Ectodermal cell (in vitro differentiated cells): ENCODE measurements at regions not wholly inside any gene's neighbourhood (a gene's known extent, or its start where the extent isn't known, plus 50 kb on each side); places are given as distances from the start of the nearest gene placed in this dataset.

Experiments
- H3K27ac ChIP-seq: 2 replicates; pipeline ENCODE4 v1.7.0; 2013; ENCODE audit warnings: mild to moderate bottlenecking, low read depth, low read length; ENCODE audit not compliant: insufficient read depth, poor library complexity, severe bottlenecking
- H3K27me3 ChIP-seq: 2 replicates; pipeline ENCODE4 v1.7.0; 2013; ENCODE audit warnings: mild to moderate bottlenecking, low read length; ENCODE audit not compliant: insufficient read depth, control insufficient read depth, poor library complexity, severe bottlenecking
- H3K36me3 ChIP-seq: one replicate; pipeline ENCODE4 v1.7.0; 2013; ENCODE audit warnings: low read length; ENCODE audit not compliant: control insufficient read depth, insufficient read depth
- H3K4me1 ChIP-seq: one replicate; pipeline ENCODE4 v1.7.0; 2013; ENCODE audit warnings: low read length; ENCODE audit not compliant: control insufficient read depth, insufficient read depth
- H3K4me3 ChIP-seq: 2 replicates; pipeline ENCODE4 v1.7.0; 2013; ENCODE audit warnings: low read depth, low read length, control low read depth; ENCODE audit not compliant: insufficient read depth
- H3K9me3 ChIP-seq: 2 replicates; pipeline ENCODE4 v1.7.0; 2013; ENCODE audit warnings: mild to moderate bottlenecking, low read length, moderate library complexity; ENCODE audit not compliant: control insufficient read depth
- WGBS, 2 experiments: methylation state at CpG; one replicate each; pipeline ENCODE4 v1.1.7; 2013; ENCODE audit warnings: missing lambda C conversion rate in 2 of 2; 5-methylcytosine and 5-hydroxymethylcytosine counted together

DNA sequence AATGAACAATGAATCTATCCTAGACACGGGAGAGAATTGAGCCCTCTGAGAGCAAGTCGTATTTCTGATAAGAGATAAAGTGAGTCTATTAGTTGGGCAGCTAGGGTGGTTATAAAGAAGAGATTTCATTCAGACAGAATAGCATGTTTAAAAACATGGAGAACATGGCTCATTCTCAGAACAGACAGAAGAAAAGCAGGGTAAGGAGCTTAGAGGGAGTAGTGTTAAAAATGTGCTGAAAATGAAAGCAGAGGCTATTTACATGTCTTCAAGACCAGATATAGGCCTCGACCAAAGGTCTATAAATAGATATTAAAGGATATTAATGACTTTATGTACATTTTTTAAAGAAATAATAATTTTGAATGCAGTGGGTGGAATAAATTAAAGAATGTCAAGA, 149.5 kb downstream of the SLITRK1 start:
- 91 to 93% methylated on average over 2 of the region's 3 CpGs for WGBS, 2 experiments
- Histone ChIP-seq H3K27me3 (no peaks in the 10 kb centered on the region), H3K27ac (no peak overlapping the region), H3K4me3 (no peak overlapping the region), H3K9me3 (no peaks in the 10 kb centered on the region), H3K36me3 (no peaks in the 10 kb centered on the region), H3K4me1 (no peaks in the 10 kb centered on the region)

DNA sequence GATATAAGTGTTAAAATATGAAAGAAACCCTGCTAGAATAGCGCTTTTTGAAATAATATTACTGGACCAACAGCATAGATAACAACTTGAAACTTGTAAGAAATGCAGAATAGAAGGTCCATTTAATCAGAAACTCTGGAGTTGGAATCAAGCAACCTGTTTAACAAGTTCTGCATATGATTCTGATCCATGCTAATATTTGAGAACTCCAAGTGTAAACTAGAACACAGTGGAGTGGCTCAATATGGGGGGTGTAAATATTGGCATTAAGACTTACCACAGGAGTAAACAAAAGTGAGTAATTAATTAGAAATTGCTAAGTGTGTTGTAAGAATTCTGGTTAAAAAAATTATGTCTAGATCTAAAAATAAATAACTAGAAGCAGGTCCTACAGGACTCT, 151.2 kb downstream of the SLITRK1 start:
- no peaks in the 10 kb centered on the region for H3K4me1 ChIP-seq
- no peak overlapping the region for H3K4me3 ChIP-seq
- WGBS, 2 experiments: 85% methylated on average over 1 of the region's 1 CpG; no CpG with 5 or more reads in 1 of the 2 experiments
- no peak overlapping the region for H3K27ac ChIP-seq
- no peaks in the 10 kb centered on the region for H3K36me3 ChIP-seq
- H3K27me3 ChIP-seq: no peaks in the 10 kb centered on the region
- H3K9me3 ChIP-seq: no peaks in the 10 kb centered on the region

DNA sequence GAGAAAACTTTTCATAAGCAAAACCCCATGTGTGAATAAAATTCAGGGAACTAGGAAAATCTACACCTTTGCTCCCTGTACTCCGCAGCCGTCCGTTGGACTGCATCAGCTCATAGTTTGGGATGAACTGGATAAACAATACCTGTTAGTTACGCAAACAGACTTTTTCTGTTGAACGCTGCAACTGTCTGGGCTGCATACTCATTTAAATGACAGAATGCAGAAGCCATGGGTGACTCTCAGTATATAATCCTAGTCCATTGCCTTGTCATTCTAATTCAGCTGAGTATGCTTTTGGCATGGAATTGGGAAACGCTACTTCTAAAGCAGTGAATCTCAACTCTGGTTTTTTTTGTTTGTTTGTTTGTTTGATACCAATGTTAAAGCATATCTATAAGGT, 151.6 kb downstream of the SLITRK1 start:
- H3K36me3 ChIP-seq: no peaks in the 10 kb centered on the region
- no peak overlapping the region for H3K4me3 ChIP-seq
- no peaks in the 10 kb centered on the region for H3K27me3 ChIP-seq
- H3K27ac ChIP-seq: no peak overlapping the region
- no peaks in the 10 kb centered on the region for H3K9me3 ChIP-seq
- H3K4me1 ChIP-seq: no peaks in the 10 kb centered on the region
- 87 to 90% methylated on average over 6 of the region's 6 CpGs for WGBS, 2 experiments

DNA sequence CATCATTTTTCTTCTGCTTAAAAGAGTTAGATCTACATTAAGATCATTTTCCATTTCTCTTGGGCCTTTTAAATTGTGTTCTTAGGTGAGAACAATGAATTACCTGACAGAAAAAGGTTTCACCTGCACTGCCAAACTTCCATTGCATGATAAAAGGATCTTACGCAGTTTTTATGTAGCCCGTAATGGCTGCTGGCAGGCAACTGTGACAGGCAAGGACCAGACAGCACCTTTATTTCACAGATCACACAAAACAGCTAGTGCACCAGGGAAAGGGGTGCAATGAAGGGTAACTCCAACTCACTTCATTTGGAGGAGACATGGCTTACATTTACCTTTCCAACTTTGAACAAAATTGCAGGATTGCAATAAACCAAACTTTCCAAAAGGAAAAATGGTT, 159.8 kb downstream of the SLITRK1 start:
- WGBS, 2 experiments: 84 to 96% methylated on average over 2 of the region's 2 CpGs
- Histone ChIP-seq H3K27me3 (no peaks in the 10 kb centered on the region), H3K27ac (no peak overlapping the region), H3K36me3 (no peaks in the 10 kb centered on the region), H3K4me3 (no peak overlapping the region), H3K9me3 (no peaks in the 10 kb centered on the region), H3K4me1 (no peaks in the 10 kb centered on the region)

DNA sequence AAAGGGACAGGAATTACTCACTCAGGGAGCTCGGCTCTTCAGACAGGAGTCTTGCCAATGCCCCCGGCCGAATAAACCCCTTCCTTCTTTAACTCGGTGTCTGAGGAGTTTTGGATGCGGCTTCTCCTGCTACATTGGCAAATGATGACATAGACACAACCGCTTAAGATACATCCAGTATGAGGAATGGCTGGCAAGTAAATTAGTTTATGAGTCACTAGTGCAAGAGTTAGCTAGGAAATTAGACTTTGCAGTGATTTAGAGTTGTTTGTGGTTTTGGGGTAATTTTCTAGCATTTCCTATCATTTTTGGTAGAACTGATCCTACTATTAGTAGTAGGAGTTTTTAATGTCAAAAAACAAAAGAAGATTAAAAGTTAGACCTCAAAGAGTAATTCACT, 166.2 kb downstream of the SLITRK1 start:
- Histone ChIP-seq H3K4me3 (no peak overlapping the region), H3K27ac (no peak overlapping the region), H3K36me3 (no peaks in the 10 kb centered on the region)

DNA sequence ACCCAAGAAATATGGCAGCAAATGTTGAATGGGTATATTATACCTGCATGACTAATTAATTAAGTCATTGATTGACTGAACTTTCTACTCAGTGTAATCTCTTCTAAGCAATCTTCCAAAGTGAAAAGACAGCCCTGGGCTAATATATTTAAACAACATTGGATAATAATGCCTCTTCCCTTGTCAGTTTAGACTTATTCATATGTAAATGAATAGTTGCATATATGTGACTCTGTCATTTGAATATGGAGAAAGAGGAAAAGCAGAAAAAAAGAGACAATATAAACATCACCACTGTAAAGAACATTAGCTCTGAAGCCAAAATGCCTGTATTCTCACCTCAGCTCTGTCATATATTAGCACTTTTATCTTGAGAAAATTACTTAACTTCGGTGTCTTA, 168.0 kb downstream of the SLITRK1 start:
- WGBS, 2 experiments: 100% methylated on average over 1 of the region's 1 CpG

More for the DNA sequence above, 166.2 kb downstream of the SLITRK1 start:
- Histone ChIP-seq H3K4me1 (no peaks in the 10 kb centered on the region), H3K27me3 (no peaks in the 10 kb centered on the region), H3K9me3 (no peaks in the 10 kb centered on the region)
- 90 to 93% methylated on average over 6 of the region's 6 CpGs for WGBS, 2 experiments

DNA sequence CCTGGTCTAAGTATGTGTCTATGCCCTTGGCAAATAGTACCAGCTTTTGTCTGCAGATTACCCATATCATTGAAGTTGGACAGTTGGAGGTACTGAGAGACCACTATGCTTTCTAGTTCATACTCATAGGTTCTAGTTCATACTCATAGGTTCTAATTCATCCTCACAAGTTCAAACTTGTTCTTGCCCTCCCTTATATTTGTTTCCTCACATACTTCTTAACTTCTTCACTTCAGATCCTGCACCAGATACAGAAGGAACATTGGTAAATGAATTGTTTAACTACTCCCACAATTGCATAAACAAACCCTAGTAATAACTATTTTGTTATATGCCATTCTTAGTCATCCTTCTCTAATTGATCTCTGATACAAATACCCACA, 172.2 kb downstream of the SLITRK1 start:
- Histone ChIP-seq H3K36me3 (no peaks in the 10 kb centered on the region), H3K4me1 (no peaks in the 10 kb centered on the region), H3K27me3 (no peaks in the 10 kb centered on the region), H3K4me3 (no peak overlapping the region), H3K27ac (no peak overlapping the region), H3K9me3 (no peaks in the 10 kb centered on the region)

More for the DNA sequence above, 168.0 kb downstream of the SLITRK1 start:
- Histone ChIP-seq H3K36me3 (no peaks in the 10 kb centered on the region), H3K27me3 (no peaks in the 10 kb centered on the region), H3K9me3 (no peaks in the 10 kb centered on the region), H3K4me1 (no peaks in the 10 kb centered on the region), H3K4me3 (no peak overlapping the region), H3K27ac (no peak overlapping the region)

DNA sequence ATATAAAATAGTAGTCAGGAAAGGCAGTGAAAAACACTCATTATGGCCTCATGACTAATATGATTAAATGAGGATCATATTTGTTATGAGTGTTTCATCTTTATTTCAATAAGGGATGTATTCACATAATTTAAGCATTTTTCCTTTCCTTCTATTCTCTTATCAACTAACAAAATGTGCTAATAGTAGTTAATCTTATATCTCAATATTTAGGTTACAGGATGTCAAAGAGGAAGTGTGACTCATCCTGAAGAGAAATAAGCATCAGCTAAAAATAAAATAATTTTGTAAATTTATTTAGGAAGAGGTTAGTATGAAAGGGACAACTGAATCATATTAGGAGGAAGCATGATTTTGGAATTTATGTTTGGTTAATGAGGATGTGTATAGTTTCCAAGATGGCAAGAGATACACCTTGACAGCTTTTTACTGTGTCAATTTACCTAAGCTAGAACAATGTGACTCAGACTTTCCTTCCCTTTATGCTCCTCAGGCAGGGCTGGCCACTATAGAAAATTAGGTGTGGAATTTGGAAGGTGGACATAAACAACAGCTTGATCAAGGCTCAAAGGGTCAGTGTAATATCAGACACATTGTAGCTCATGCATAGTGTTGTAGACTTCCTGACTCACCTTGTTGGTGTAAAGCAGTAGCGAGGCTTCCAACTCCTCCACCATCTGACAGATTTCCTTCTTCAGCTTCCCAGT, 172.7 kb downstream of the SLITRK1 start:
- H3K36me3 ChIP-seq: no peaks in the 10 kb centered on the region
- H3K4me1 ChIP-seq: no peaks in the 10 kb centered on the region
- H3K27me3 ChIP-seq: no peaks in the 10 kb centered on the region
- H3K9me3 ChIP-seq: no peaks in the 10 kb centered on the region
- no peak overlapping the region for H3K4me3 ChIP-seq
- no peak overlapping the region for H3K27ac ChIP-seq
- WGBS, 2 experiments: 92 to 94% methylated on average over 1 of the region's 1 CpG

DNA sequence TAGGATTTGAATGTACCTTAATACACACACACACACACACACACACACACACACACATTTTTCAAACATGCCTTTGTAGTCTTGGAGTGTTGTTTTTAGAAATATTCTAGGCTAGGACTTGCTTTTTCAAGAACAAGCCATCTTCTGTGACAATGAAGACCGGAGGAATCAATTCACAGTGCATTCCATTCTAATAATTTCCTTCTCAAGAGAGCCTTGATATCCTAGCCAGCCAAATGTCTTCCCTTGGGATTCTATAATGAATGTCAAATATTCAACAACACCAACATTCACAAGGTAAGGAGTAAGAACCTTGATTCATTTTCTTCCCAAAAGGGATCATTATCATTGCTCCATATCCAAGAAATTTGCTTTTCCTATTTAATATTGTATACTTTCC, 180.3 kb downstream of the SLITRK1 start:
- Histone ChIP-seq H3K27me3 (no peaks in the 10 kb centered on the region), H3K36me3 (no peaks in the 10 kb centered on the region), H3K4me3 (no peak overlapping the region), H3K9me3 (no peaks in the 10 kb centered on the region), H3K4me1 (no peaks in the 10 kb centered on the region), H3K27ac (no peak overlapping the region)
- WGBS, 2 experiments: 83 to 91% methylated on average over 1 of the region's 1 CpG

DNA sequence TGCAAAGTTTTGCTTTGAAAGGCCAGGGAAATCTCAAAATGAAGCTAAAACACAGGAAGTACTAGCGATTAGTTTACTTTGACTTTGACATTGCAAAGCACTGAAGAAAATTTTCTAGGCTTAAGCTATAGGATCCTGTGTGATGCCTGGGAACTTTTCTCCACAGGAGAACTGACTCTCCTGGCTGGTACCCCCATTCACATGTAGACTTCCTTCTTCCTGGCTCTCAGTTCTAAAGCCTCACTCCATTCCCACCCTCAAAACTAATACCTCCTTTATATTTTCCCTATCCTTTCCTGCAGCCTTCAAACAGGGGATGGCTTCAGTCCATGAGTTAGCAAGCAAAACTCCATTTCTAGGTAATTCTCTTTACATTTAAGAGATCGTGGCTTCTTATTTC, 189.5 kb downstream of the SLITRK1 start:
- no peaks in the 10 kb centered on the region for H3K27me3 ChIP-seq
- H3K9me3 ChIP-seq: no peaks in the 10 kb centered on the region
- H3K36me3 ChIP-seq: no peaks in the 10 kb centered on the region
- no peak overlapping the region for H3K4me3 ChIP-seq
- 87 to 95% methylated on average over 2 of the region's 2 CpGs for WGBS, 2 experiments
- H3K27ac ChIP-seq: no peak overlapping the region
- no peaks in the 10 kb centered on the region for H3K4me1 ChIP-seq

DNA sequence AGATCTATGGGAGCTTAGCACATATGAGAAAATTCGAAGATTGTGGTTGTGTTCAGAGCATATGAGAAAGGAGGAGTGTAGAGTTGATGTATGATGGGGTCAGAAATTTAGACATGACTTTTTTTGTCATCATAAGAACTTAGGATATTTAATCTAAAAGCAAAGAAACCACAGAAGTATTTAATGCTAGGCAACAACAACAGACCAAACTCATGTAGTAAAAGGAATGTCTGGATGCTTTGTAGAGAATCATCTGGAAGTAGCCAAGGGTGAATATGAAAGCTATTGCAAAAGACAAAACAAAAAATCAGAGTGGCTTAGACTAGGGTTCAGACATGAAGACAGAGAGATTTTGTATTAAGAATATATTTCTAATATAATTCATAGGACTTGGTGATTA, 190.3 kb downstream of the SLITRK1 start:
- no peak overlapping the region for H3K4me3 ChIP-seq
- H3K36me3 ChIP-seq: no peaks in the 10 kb centered on the region
- H3K4me1 ChIP-seq: no peaks in the 10 kb centered on the region
- H3K27me3 ChIP-seq: no peaks in the 10 kb centered on the region
- WGBS, 2 experiments: 94 to 100% methylated on average over 1 of the region's 1 CpG
- H3K9me3 ChIP-seq: no peaks in the 10 kb centered on the region
- H3K27ac ChIP-seq: no peak overlapping the region
